ENCODE measurements at regions not wholly inside any gene's neighbourhood (a gene's known extent, or its start where the extent isn't known, plus 50 kb on each side); places are given as distances from the start of the nearest gene placed in this dataset.

GRCh38 chr12:58358369-58358768, 417.0 kb downstream of the ATP23 start:
- Mint-ChIP-seq H3K27me3 (peaks cover 2 to 51% (median 19%) of the 10 kb centered on the region in 5 donors), H3K27ac (no peak overlapping the region), H3K4me1 (no peaks in the 10 kb centered on the region), H3K9me3 (no peaks in the 10 kb centered on the region), H3K4me3 (no peak overlapping the region), H3K36me3 (no peaks in the 10 kb centered on the region)
- POLR2A ChIA-PET: no interaction called here
- DNase-seq: no peak
- ATAC-seq: no peak

GRCh38 chr12:58359084-58359483, 417.7 kb downstream of the ATP23 start:
- H3K4me1 Mint-ChIP-seq: no peaks in the 10 kb centered on the region
- DNase-seq (no peak), ATAC-seq (no peak)
- no peak overlapping the region for H3K27ac Mint-ChIP-seq
- no peaks in the 10 kb centered on the region for H3K36me3 Mint-ChIP-seq
- no peaks in the 10 kb centered on the region for H3K9me3 Mint-ChIP-seq
- POLR2A ChIA-PET: no interaction called here
- no peak overlapping the region for H3K4me3 Mint-ChIP-seq
- H3K27me3 Mint-ChIP-seq: peaks cover 2 to 46% (median 17%) of the 10 kb centered on the region in 5 donors

- Mint-ChIP-seq H3K4me3 (no peak overlapping the region), H3K27ac (no peak overlapping the region), H3K9me3 (peaks cover 0 to 3% (median 0%) of the 10 kb centered on the region in 9 donors), H3K27me3 (peaks cover 4 to 42% (median 14%) of the 10 kb centered on the region in 5 donors), H3K36me3 (no peaks in the 10 kb centered on the region), H3K4me1 (no peaks in the 10 kb centered on the region)
- POLR2A ChIA-PET: no interaction called here
- ATAC-seq (no peak), DNase-seq (no peak)
Observed at GRCh38 chr12:58361056-58361455, 419.7 kb downstream of the ATP23 start.

- no peaks in the 10 kb centered on the region for H3K4me1 Mint-ChIP-seq
- no peak overlapping the region for H3K4me3 Mint-ChIP-seq
- DNase-seq (no peak), ATAC-seq (no peak)
- no peak overlapping the region for H3K27ac Mint-ChIP-seq
- H3K36me3 Mint-ChIP-seq: no peaks in the 10 kb centered on the region
- H3K9me3 Mint-ChIP-seq: peaks cover 0 to 3% (median 0%) of the 10 kb centered on the region in 9 donors
- POLR2A ChIA-PET: no interaction called here
- peaks cover 3 to 23% (median 11%) of the 10 kb centered on the region in 5 donors for H3K27me3 Mint-ChIP-seq
Observed at GRCh38 chr12:58363971-58364370, 422.6 kb downstream of the ATP23 start.

- H3K27me3 Mint-ChIP-seq: peaks cover 3 to 23% (median 12%) of the 10 kb centered on the region in 5 donors
- H3K27ac Mint-ChIP-seq: no peak overlapping the region
- ATAC-seq (no peak), DNase-seq (no peak)
- H3K9me3 Mint-ChIP-seq: peaks cover 0 to 3% (median 0%) of the 10 kb centered on the region in 9 donors
- no peaks in the 10 kb centered on the region for H3K4me1 Mint-ChIP-seq
- H3K4me3 Mint-ChIP-seq: no peak overlapping the region
- H3K36me3 Mint-ChIP-seq: no peaks in the 10 kb centered on the region
- POLR2A ChIA-PET: no interaction called here
Observed at GRCh38 chr12:58364389-58365086, 423.2 kb downstream of the ATP23 start.

- H3K27me3 Mint-ChIP-seq: peaks cover 3 to 23% (median 12%) of the 10 kb centered on the region in 5 donors
- POLR2A ChIA-PET: no interaction called here
- no peak overlapping the region for H3K27ac Mint-ChIP-seq
- ATAC-seq (no peak), DNase-seq (no peak)
- H3K4me3 Mint-ChIP-seq: no peak overlapping the region
- H3K36me3 Mint-ChIP-seq: no peaks in the 10 kb centered on the region
- H3K4me1 Mint-ChIP-seq: no peaks in the 10 kb centered on the region
- peaks cover 0 to 3% (median 0%) of the 10 kb centered on the region in 9 donors for H3K9me3 Mint-ChIP-seq
Observed at GRCh38 chr12:58365087-58365390, 423.7 kb downstream of the ATP23 start.

- peaks cover 3 to 23% (median 10%) of the 10 kb centered on the region in 5 donors for H3K27me3 Mint-ChIP-seq
- ATAC-seq: no peak
- H3K4me1 Mint-ChIP-seq: no peaks in the 10 kb centered on the region
- peaks cover 0 to 11% (median 8%) of the 10 kb centered on the region in 9 donors for H3K9me3 Mint-ChIP-seq
- no peak overlapping the region for H3K27ac Mint-ChIP-seq
- DNase-seq: no peak
- POLR2A ChIA-PET: no interaction called here
- no peaks in the 10 kb centered on the region for H3K36me3 Mint-ChIP-seq
- H3K4me3 Mint-ChIP-seq: no peak overlapping the region
Observed at GRCh38 chr12:58367041-58367440, 425.7 kb downstream of the ATP23 start.

- H3K27ac Mint-ChIP-seq: no peak overlapping the region
Observed at GRCh38 chr12:58368001-58368400, 426.6 kb downstream of the ATP23 start.

GRCh38 chr12:58369576-58369975, 428.2 kb downstream of the ATP23 start:
- Mint-ChIP-seq H3K4me1 (no peaks in the 10 kb centered on the region), H3K27me3 (peaks cover 3 to 9% (median 7%) of the 10 kb centered on the region in 5 donors), H3K9me3 (peaks cover 0 to 13% (median 8%) of the 10 kb centered on the region in 9 donors), H3K27ac (no peak overlapping the region), H3K4me3 (no peak overlapping the region), H3K36me3 (no peaks in the 10 kb centered on the region)
- POLR2A ChIA-PET: no interaction called here
- ATAC-seq (no peak), DNase-seq (no peak)

More at GRCh38 chr12:58368001-58368400, 426.6 kb downstream of the ATP23 start:
- no peaks in the 10 kb centered on the region for H3K4me1 Mint-ChIP-seq
- H3K4me3 Mint-ChIP-seq: no peak overlapping the region
- POLR2A ChIA-PET: no interaction called here
- no peaks in the 10 kb centered on the region for H3K36me3 Mint-ChIP-seq
- peaks cover 3 to 14% (median 10%) of the 10 kb centered on the region in 5 donors for H3K27me3 Mint-ChIP-seq
- DNase-seq: no peak
- ATAC-seq: no peak
- H3K9me3 Mint-ChIP-seq: peaks cover 0 to 13% (median 8%) of the 10 kb centered on the region in 9 donors

- POLR2A ChIA-PET: no interaction called here
- Mint-ChIP-seq H3K9me3 (peaks cover 0 to 13% (median 8%) of the 10 kb centered on the region in 9 donors), H3K4me3 (no peak overlapping the region), H3K27ac (no peak overlapping the region), H3K27me3 (peaks cover 1 to 6% (median 3%) of the 10 kb centered on the region in 5 donors), H3K36me3 (no peaks in the 10 kb centered on the region), H3K4me1 (no peaks in the 10 kb centered on the region)
- no peak for ATAC-seq
- DNase-seq: no peak
Observed at GRCh38 chr12:58372298-58372697, 430.9 kb downstream of the ATP23 start.

- Mint-ChIP-seq H3K27ac (no peak overlapping the region), H3K4me1 (no peaks in the 10 kb centered on the region), H3K4me3 (no peak overlapping the region), H3K9me3 (peaks cover 0 to 3% (median 0%) of the 10 kb centered on the region in 9 donors), H3K27me3 (peaks cover 4 to 32% (median 12%) of the 10 kb centered on the region in 5 donors), H3K36me3 (no peaks in the 10 kb centered on the region)
- POLR2A ChIA-PET: no interaction called here
- DNase-seq (no peak), ATAC-seq (no peak)
Observed at GRCh38 chr12:58378028-58378427, 436.7 kb downstream of the ATP23 start.

- no peak overlapping the region for H3K4me3 Mint-ChIP-seq
- POLR2A ChIA-PET: no interaction called here
- peaks cover 7 to 46% (median 18%) of the 10 kb centered on the region in 5 donors for H3K27me3 Mint-ChIP-seq
- H3K4me1 Mint-ChIP-seq: no peaks in the 10 kb centered on the region
- ATAC-seq (no peak), DNase-seq (no peak)
- H3K9me3 Mint-ChIP-seq: peaks cover 0 to 5% (median 0%) of the 10 kb centered on the region in 9 donors
- no peak overlapping the region for H3K27ac Mint-ChIP-seq
- H3K36me3 Mint-ChIP-seq: no peaks in the 10 kb centered on the region
Observed at GRCh38 chr12:58381546-58381945, 440.2 kb downstream of the ATP23 start.

- no peaks in the 10 kb centered on the region for H3K4me1 Mint-ChIP-seq
- H3K9me3 Mint-ChIP-seq: peaks cover 0 to 3% (median 0%) of the 10 kb centered on the region in 9 donors
- H3K27me3 Mint-ChIP-seq: peaks cover 6 to 35% (median 13%) of the 10 kb centered on the region in 5 donors
- no peak overlapping the region for H3K27ac Mint-ChIP-seq
- POLR2A ChIA-PET: no interaction called here
- no peak for DNase-seq
- no peaks in the 10 kb centered on the region for H3K36me3 Mint-ChIP-seq
- H3K4me3 Mint-ChIP-seq: no peak overlapping the region
- no peak for ATAC-seq
Observed at GRCh38 chr12:58384196-58384595, 442.8 kb downstream of the ATP23 start.

GRCh38 chr12:58386136-58386535, 444.8 kb downstream of the ATP23 start:
- DNase-seq (no peak), ATAC-seq (no peak)
- POLR2A ChIA-PET: no interaction called here
- H3K36me3 Mint-ChIP-seq: no peaks in the 10 kb centered on the region
- no peak overlapping the region for H3K27ac Mint-ChIP-seq
- peaks cover 5 to 33% (median 15%) of the 10 kb centered on the region in 5 donors for H3K27me3 Mint-ChIP-seq
- H3K4me1 Mint-ChIP-seq: no peaks in the 10 kb centered on the region
- no peak overlapping the region for H3K4me3 Mint-ChIP-seq
- peaks cover 0 to 3% (median 0%) of the 10 kb centered on the region in 9 donors for H3K9me3 Mint-ChIP-seq

Data from naive thymus-derived CD8-positive, alpha-beta T cell (primary cell).